Esophagus squamous epithelium (tissue), 4 donors: ENCODE measurements at regions not wholly inside any gene's neighbourhood (a gene's known extent, or its start where the extent isn't known, plus 50 kb on each side); places are given as distances from the start of the nearest gene placed in this dataset.

Experiments used
- CTCF ChIP-seq, 6 experiments: fragments of 450-650 bp in 4 of 6; fragments of 200-600 bp in 2 of 6; sonication (generic) in 2 of 6; IDR thresholded peaks; one replicate each; pipeline ENCODE4 v1.5.1; 2016 to 2019; ENCODE audit warnings: antibody characterized with exemption in 6 of 6, mild to moderate bottlenecking in 4 of 6, moderate library complexity in 4 of 6
- POLR2A ChIP-seq, 4 donors: fragments of 450-650 bp; IDR thresholded peaks; one replicate each; pipeline ENCODE4 v1.6.1; 2017; ENCODE audit warnings: antibody characterized with exemption in 4 of 4, mild to moderate bottlenecking in 4 of 4, moderate library complexity in 3 of 4

- no peak for TF ChIP-seq CTCF (IDR thresholded peaks at IDR 0.05)
- no peak for TF ChIP-seq POLR2A (IDR thresholded peaks at IDR 0.05)
Measured at GRCh38 chr5:2584579-2585269, 166.8 kb downstream of the IRX2 start.
